ENCODE measurements at regions not wholly inside any gene's neighbourhood (a gene's known extent, or its start where the extent isn't known, plus 50 kb on each side); places are given as distances from the start of the nearest gene placed in this dataset.

DNA sequence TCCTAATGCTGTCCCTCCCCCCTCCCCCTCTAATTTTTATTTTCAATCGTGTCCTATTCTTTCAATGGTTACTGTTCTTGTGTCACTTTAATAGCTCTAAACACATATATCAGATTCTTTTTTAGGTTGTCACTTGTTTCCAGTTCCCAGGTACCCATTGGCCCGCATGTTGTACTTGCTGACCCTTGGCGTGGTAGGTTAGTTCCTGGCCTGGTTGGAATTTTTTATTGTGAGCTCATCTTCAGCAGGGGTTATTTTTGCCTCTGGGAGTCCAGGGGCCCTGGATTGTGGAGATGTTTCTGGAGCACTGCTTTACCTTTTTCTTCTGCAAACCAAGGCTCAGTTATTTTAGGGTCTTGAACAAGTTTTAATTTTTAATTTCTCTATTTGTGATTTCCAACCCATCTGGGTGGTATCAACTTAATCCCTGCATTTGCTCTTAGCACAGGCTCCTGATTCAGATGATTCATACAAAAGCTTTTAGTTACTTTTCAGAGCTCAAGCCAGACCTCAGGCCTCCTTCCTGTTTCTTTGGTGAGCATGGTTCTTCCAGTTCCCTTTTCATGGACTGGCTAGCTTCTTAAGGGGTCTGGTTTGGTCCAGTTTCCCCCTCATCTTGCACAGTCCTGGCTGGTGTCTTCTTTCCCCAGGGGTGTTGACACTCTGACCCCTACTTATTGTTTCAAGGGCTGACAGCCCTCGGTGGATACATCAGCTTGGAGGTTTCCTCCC lies 220.5 kb downstream of the TM9SF2 start:
- DNase-seq (ENCODE audit: low read depth), result no peak
- no peak overlapping the region for H3K4me3 ChIP-seq (ENCODE audit: control insufficient read depth, low read depth, low read length)
- no peak for TF ChIP-seq CTCF (IDR thresholded peaks at IDR 0.05; ENCODE audit: control insufficient read depth, insufficient read depth, low read depth, low read length, missing control alignments)

- DNase-seq (ENCODE audit: low read depth), result no peak
- TF ChIP-seq CTCF (IDR thresholded peaks at IDR 0.05; ENCODE audit: control insufficient read depth, insufficient read depth, low read depth, low read length, missing control alignments), result no peak
- H3K4me3 ChIP-seq (ENCODE audit: control insufficient read depth, low read depth, low read length), result no peak overlapping the region
Measured at GRCh38 chr13:99717959-99718674, 216.8 kb downstream of the TM9SF2 start.

DNA sequence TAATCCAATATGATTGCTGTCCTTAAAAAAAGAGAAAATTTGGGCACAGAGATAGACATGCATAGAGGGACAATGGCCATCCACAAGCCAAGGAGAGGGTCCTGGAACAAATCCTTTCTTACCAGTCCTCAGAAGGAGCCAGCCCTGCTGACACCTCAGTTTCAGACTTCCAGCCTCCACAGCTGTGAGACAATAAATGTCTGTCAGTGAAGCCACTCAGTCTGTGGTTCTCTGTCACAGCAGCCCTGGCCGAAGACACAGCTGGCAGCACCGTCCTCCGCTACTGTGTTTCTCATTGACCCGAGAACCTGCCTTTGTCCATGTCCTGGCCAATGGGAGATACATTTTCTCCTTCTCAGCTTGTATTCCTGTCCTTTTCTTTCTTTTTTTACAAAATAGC lies 207.9 kb downstream of the TM9SF2 start:
- no peak for TF ChIP-seq CTCF (IDR thresholded peaks at IDR 0.05; ENCODE audit: control insufficient read depth, insufficient read depth, low read depth, low read length, missing control alignments)
- no peak for DNase-seq (ENCODE audit: low read depth)
- H3K4me3 ChIP-seq (ENCODE audit: control insufficient read depth, low read depth, low read length), result no peak overlapping the region

- DNase-seq (ENCODE audit: low read depth), result no peak
- TF ChIP-seq CTCF (IDR thresholded peaks at IDR 0.05; ENCODE audit: control insufficient read depth, insufficient read depth, low read depth, low read length, missing control alignments), result no peak
- no peak overlapping the region for H3K4me3 ChIP-seq (ENCODE audit: control insufficient read depth, low read depth, low read length)
Measured at GRCh38 chr13:99704390-99704789, 203.1 kb downstream of the TM9SF2 start.

- H3K4me3 ChIP-seq (ENCODE audit: control insufficient read depth, low read depth, low read length), result no peak overlapping the region
- no peak for TF ChIP-seq CTCF (IDR thresholded peaks at IDR 0.05; ENCODE audit: control insufficient read depth, insufficient read depth, low read depth, low read length, missing control alignments)
- no peak for DNase-seq (ENCODE audit: low read depth)
Measured at GRCh38 chr13:99703908-99704307, 202.6 kb downstream of the TM9SF2 start.

GRCh38 chr13:99702687-99703319 lies 201.5 kb downstream of the TM9SF2 start:
- no peak overlapping the region for H3K4me3 ChIP-seq (ENCODE audit: control insufficient read depth, low read depth, low read length)
- DNase-seq (ENCODE audit: low read depth), result no peak

More at GRCh38 chr13:99702687-99703319, 201.5 kb downstream of the TM9SF2 start:
- no peak for TF ChIP-seq CTCF (IDR thresholded peaks at IDR 0.05; ENCODE audit: control insufficient read depth, insufficient read depth, low read depth, low read length, missing control alignments)
